ENCODE measurements at regions not wholly inside any gene's neighbourhood (a gene's known extent, or its start where the extent isn't known, plus 50 kb on each side); places are given as distances from the start of the nearest gene placed in this dataset.
"Not testable (repeated sequence)": the region's sequence is repeated elsewhere in the genome, so short reads cannot be mapped to it uniquely, and the experiment has no call there.

DNA sequence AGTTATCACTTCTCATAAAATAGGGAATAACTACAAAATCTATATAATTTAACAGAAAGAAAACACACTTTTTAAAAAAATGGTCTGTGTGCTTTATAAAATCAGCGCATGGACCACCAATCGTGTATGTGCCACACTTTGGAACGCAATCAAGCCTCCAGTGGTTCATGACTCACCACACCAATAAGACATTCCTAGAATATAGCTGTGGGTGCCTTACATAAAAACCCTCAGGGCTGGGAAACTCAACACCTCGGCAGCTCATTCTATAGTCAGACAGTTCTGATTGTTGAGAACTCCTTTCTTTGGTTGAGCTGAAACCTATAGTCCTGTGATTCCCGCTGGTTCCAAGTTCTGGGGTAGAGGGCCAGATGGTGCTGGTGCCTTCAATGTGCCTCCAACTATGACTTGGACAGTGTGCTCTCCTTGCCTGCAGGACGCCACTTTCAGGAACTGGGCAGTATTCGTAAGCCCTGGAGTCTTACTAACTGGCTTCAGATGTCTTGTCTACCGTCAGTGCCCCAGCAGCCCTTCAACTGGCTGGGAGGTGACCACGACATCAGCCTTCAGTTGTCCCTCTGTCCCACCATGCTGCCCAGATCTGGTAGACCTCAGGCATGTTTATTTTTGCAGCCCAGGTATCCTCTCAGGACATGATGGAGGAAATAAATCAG is 135.7 kb upstream of the GDF10 start:
- peaks cover 60% of the 10 kb centered on the region for H3K27me3 ChIP-seq (ENCODE audit: low read depth)
- peaks cover 18% of the 10 kb centered on the region for H3K4me1 ChIP-seq
- DNase-seq, result no peak
- H3K9me3 ChIP-seq (replicated peaks), result no peaks in the 10 kb centered on the region
- TF ChIP-seq CTCF (IDR thresholded peaks at IDR 0.05; ENCODE audit: borderline replicate concordance), result no peak
- intact Hi-C loops (cut with micrococcal nuclease), result no loop called here
- no peak overlapping the region for H3K4me3 ChIP-seq
- no peaks in the 10 kb centered on the region for H3K36me3 ChIP-seq
- H3K27ac ChIP-seq (replicated peaks), result no peak overlapping the region

- intact Hi-C loops (cut with micrococcal nuclease), result no loop called here
Measured at GRCh38 chr10:47164800-47165128, 135.2 kb upstream of the GDF10 start.

GRCh38 chr10:47165168-47165710 is 134.8 kb upstream of the GDF10 start:
- H3K9me3 ChIP-seq (replicated peaks), result peaks cover 3% of the 10 kb centered on the region
- peak overlapping the region; percentile 48 for H3K4me3 ChIP-seq
- H3K27me3 ChIP-seq (ENCODE audit: low read depth), result peaks cover 53% of the 10 kb centered on the region
- intact Hi-C loops (cut with micrococcal nuclease), result no loop called here
- H3K27ac ChIP-seq (replicated peaks), result peak overlapping the region; percentile 48
- peaks cover 18% of the 10 kb centered on the region for H3K4me1 ChIP-seq
- DNase-seq, result no peak
- H3K36me3 ChIP-seq, result no peaks in the 10 kb centered on the region
- TF ChIP-seq CTCF (IDR thresholded peaks at IDR 0.05; ENCODE audit: borderline replicate concordance), result no peak

More at GRCh38 chr10:47164800-47165128, 135.2 kb upstream of the GDF10 start:
- Histone ChIP-seq H3K4me3 (no peak overlapping the region), H3K27me3 (ENCODE audit: low read depth) (peaks cover 55% of the 10 kb centered on the region), H3K9me3 (replicated peaks) (no peaks in the 10 kb centered on the region), H3K27ac (replicated peaks) (no peak overlapping the region), H3K36me3 (no peaks in the 10 kb centered on the region), H3K4me1 (peaks cover 18% of the 10 kb centered on the region)
- no peak for TF ChIP-seq CTCF (IDR thresholded peaks at IDR 0.05; ENCODE audit: borderline replicate concordance)
- no peak for DNase-seq

- TF ChIP-seq CTCF (IDR thresholded peaks at IDR 0.05; ENCODE audit: borderline replicate concordance), result no peak
- Histone ChIP-seq H3K36me3 (no peaks in the 10 kb centered on the region), H3K4me1 (peaks cover 18% of the 10 kb centered on the region), H3K27ac (replicated peaks) (peak overlapping the region; percentile 48), H3K27me3 (ENCODE audit: low read depth) (peaks cover 47% of the 10 kb centered on the region), H3K4me3 (peak overlapping the region; percentile 48), H3K9me3 (replicated peaks) (peaks cover 9% of the 10 kb centered on the region)
- intact Hi-C loops (cut with micrococcal nuclease), result no loop called here
- DNase-seq, result peak; percentile 60
Measured at GRCh38 chr10:47165711-47166404, 134.1 kb upstream of the GDF10 start.

DNA sequence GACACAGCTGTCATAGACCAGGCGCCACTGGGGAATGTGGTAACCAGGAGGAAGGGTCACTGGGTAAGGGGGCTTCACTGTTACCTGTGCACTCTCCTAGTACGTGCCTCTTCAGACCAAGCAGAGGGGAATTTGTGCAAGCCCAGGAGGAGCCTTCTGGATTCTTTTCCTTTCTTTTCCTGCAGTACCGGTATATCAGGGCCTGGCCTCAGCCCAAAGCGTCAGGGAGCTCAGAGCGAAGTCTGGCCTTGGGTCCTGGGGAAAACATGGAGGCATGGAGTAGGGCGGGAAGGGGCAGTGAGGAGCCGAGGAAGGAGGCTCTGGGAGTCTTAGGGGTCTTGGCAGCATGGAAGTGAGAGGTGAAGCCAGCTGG is 133.6 kb upstream of the GDF10 start:
- H3K27ac ChIP-seq (replicated peaks), result peak overlapping the region; percentile 48
- peaks cover 18% of the 10 kb centered on the region for H3K4me1 ChIP-seq
- H3K4me3 ChIP-seq, result peak overlapping the region; percentile 48
- H3K36me3 ChIP-seq, result no peaks in the 10 kb centered on the region
- intact Hi-C loops (cut with micrococcal nuclease), result no loop called here
- peaks cover 46% of the 10 kb centered on the region for H3K27me3 ChIP-seq (ENCODE audit: low read depth)
- peaks cover 14% of the 10 kb centered on the region for H3K9me3 ChIP-seq (replicated peaks)
- TF ChIP-seq CTCF (IDR thresholded peaks at IDR 0.05; ENCODE audit: borderline replicate concordance), result no peak
- DNase-seq, result no peak

DNA sequence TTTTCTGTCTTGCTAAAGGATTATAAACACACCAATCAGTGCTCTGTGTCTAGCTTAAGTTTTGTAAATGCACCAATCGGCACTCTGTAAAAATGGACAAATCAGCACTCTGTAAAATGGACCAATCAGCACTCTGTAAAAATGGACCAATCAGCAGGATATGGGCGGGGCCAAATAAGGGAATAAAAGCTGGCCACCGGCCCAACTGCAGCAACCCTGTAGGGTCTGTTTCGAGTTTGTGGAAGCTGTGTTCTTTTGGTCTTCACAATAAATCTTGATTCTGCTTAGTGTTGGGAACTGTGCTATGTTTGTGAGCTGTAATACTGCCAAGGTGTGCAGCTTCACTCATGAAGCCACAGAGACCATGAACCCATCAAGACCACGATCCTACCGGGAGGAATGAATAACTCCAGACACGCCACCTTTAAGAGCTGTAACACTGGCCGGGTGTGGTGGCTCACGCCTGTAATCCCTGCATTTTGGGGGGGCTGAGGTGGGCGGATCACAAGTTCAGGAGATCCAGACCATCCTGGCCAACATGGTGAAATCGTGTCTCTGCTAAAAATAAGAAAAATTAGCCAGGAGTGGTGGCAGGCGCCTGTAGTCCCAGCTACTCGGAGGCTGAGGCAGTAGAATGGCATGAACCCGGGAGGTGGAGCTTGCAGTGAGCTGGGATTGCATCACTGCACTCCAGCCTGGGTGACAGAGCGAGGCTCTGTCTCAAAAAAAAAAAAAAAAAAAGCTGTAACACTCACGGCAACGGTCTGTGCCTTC is 133.0 kb upstream of the GDF10 start:
- H3K4me1 ChIP-seq, result peaks cover 18% of the 10 kb centered on the region
- peaks cover 15% of the 10 kb centered on the region for H3K9me3 ChIP-seq (replicated peaks)
- H3K27ac ChIP-seq (replicated peaks), result peak overlapping the region; percentile 19
- H3K4me3 ChIP-seq; DNase-seq; H3K36me3 ChIP-seq; intact Hi-C loops (cut with micrococcal nuclease): not testable (repeated sequence)
- H3K27me3 ChIP-seq (ENCODE audit: low read depth), result peaks cover 46% of the 10 kb centered on the region

Measured in left ventricle myocardium inferior (tissue), 1 donor.